GM19467 (cell line): ENCODE measurements at regions not wholly inside any gene's neighbourhood (a gene's known extent, or its start where the extent isn't known, plus 50 kb on each side); places are given as distances from the start of the nearest gene placed in this dataset.
A peak's percentile ranks its signal among the peaks of the same experiment; 100 is the strongest.
"Not testable (repeated sequence)": the region's sequence is repeated elsewhere in the genome, so short reads cannot be mapped to it uniquely, and the experiment has no call there.

Source experiments
- ATAC-seq: cut with Tn5 transposase; IDR thresholded peaks from one replicate; pipeline ENCODE4 v1.9.1; 2021; ENCODE audit warnings: mild to moderate bottlenecking, moderate library complexity; ENCODE audit not compliant: unreplicated experiment

- no peak for ATAC-seq
Measured at GRCh38 chr5:89320421-89321277, 437.7 kb upstream of the MEF2C start.

- ATAC-seq: not testable (repeated sequence)
Measured at GRCh38 chr5:89317838-89318237, 434.9 kb upstream of the MEF2C start.

GRCh38 chr5:89315286-89316100 lies 432.5 kb upstream of the MEF2C start:
- no peak for ATAC-seq

GRCh38 chr5:89313804-89314588 lies 431.0 kb upstream of the MEF2C start:
- ATAC-seq: peak; percentile 98

- no peak for ATAC-seq
Measured at GRCh38 chr5:89313044-89313443, 430.1 kb upstream of the MEF2C start.

- no peak for ATAC-seq
Measured at GRCh38 chr5:89309268-89309667, 426.3 kb upstream of the MEF2C start.

- ATAC-seq: peak; percentile 84
Measured at GRCh38 chr5:89308606-89309040, 425.6 kb upstream of the MEF2C start.

GRCh38 chr5:89307972-89308371 lies 425.0 kb upstream of the MEF2C start:
- ATAC-seq: no peak

GRCh38 chr5:89307141-89307540 lies 424.2 kb upstream of the MEF2C start:
- ATAC-seq: not testable (repeated sequence)

- ATAC-seq: peak; percentile 60
Measured at GRCh38 chr5:89303033-89303480, 420.1 kb upstream of the MEF2C start.

- no peak for ATAC-seq
Measured at GRCh38 chr5:89302102-89302891, 419.3 kb upstream of the MEF2C start.

- ATAC-seq: peak; percentile 75
Measured at GRCh38 chr5:89301321-89302025, 418.5 kb upstream of the MEF2C start.

- no peak for ATAC-seq
Measured at GRCh38 chr5:89300426-89300970, 417.5 kb upstream of the MEF2C start.

GRCh38 chr5:89299998-89300397 lies 417.0 kb upstream of the MEF2C start:
- no peak for ATAC-seq

- ATAC-seq: no peak
Measured at GRCh38 chr5:89297066-89297465, 414.1 kb upstream of the MEF2C start.

GRCh38 chr5:89293810-89294209 lies 410.8 kb upstream of the MEF2C start:
- no peak for ATAC-seq

GRCh38 chr5:89292487-89292886 lies 409.5 kb upstream of the MEF2C start:
- no peak for ATAC-seq

GRCh38 chr5:89289604-89290003 lies 406.6 kb upstream of the MEF2C start:
- ATAC-seq: no peak

GRCh38 chr5:89287964-89288363 lies 405.0 kb upstream of the MEF2C start:
- no peak for ATAC-seq
